BJ (cell line): ENCODE measurements at regions not wholly inside any gene's neighbourhood (a gene's known extent, or its start where the extent isn't known, plus 50 kb on each side); places are given as distances from the start of the nearest gene placed in this dataset.

Experiments used
- CTCF ChIA-PET: fragments of 350-600 bp; formaldehyde crosslinking; extraction: SDS; loops from one replicate; lab custom pipeline; 2021; ENCODE audit warnings: antibody characterized with exemption, inconsistent platforms; lab: Yijun Ruan, JAX
- POLR2A ChIA-PET: fragments of 300-600 bp; sonication (Branson Sonifier 250); formaldehyde crosslinking; extraction: SDS; loops from one replicate; lab custom pipeline; 2021; ENCODE audit warnings: antibody characterized with exemption; lab: Charles Lee
- DNase-seq: peaks from one replicate; pipeline ENCODE4 v3.0.0-alpha.2; 2011; ENCODE audit warnings: low read depth
- H3K27me3 ChIP-seq: 2 replicates; pipeline ENCODE4 v1.6.0; 2011; ENCODE audit warnings: low read length; ENCODE audit not compliant: control insufficient read depth, insufficient read depth
- H3K36me3 ChIP-seq: 2 replicates; pipeline ENCODE4 v1.5.1; 2011; ENCODE audit warnings: low read length; ENCODE audit not compliant: control insufficient read depth, insufficient read depth
- H3K4me3 ChIP-seq: 2 replicates; pipeline ENCODE4 v1.5.1; 2011; ENCODE audit warnings: low read depth, mild to moderate bottlenecking, control low read depth, low read length
- CTCF ChIP-seq: IDR thresholded peaks from 2 replicates; pipeline ENCODE4 v1.5.1; 2011; ENCODE audit warnings: low read depth, mild to moderate bottlenecking, control low read depth, inconsistent platforms, low read length, moderate library complexity; ENCODE audit not compliant: insufficient read depth

DNA sequence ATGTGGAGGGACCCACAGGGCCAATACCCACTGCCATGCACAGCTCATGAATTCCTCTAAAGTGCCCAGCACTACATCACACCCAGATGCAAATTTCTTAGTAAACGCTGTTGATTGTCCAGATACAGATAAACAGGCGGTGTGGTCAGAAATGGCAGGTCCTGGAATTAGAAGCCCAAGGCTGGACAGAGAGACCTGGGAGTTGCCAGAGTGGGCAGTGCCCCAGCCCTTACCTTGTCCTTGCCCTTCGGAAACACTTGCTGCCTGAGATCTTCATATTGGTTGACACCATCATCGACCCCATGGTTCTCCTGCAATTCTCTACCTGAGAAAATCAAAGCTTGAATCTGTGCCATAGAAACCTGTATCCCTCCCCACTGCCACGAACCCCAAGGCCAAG lies 149.3 kb upstream of the ETV3 start:
- no peak for TF ChIP-seq CTCF
- Histone ChIP-seq H3K4me3 (no peak overlapping the region), H3K36me3 (no peaks in the 10 kb centered on the region), H3K27me3 (no peaks in the 10 kb centered on the region)
- DNase-seq: no peak
- ChIA-PET CTCF (no interaction called here), POLR2A (no interaction called here)

DNA sequence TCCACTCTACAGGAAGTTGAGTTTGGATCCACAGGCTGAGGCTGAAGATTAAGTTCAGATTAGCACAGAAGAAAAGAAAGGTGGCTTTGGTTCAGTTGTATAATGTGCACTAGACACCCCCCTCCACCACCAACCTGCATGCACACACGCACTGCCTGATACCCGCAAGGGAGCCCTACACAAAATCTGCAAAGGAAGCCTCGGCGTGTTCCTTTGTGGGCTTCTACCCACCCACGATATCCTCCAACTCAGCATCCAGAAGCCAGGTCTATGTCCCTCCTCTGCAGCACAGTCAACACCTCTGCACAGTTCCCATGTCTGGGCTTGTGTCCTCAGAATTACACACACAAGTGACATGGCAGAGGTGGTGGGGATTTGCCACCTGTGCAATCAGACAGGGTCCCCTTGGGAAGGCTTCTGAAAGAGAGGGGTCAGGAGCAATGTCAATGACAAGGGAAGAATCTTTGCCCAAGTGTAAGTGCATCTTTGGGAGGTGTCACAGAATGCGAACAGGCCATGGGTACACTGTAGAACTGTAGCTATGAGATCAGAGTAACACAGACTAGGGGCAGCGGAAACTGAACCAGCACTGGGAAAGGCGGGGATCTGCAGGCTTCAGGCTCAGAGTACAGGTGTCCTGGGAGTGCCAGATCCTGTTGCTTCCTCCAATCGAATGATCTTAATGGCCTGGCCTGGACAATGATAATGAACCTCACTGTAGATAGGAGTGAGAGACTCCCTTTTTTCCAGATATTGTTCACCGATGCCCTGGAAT lies 148.6 kb upstream of the ETV3 start:
- ChIA-PET CTCF (no interaction called here), POLR2A (no interaction called here)
- DNase-seq: no peak
- H3K4me3 ChIP-seq: no peak overlapping the region
- H3K36me3 ChIP-seq: no peaks in the 10 kb centered on the region
- TF ChIP-seq CTCF: no peak
- H3K27me3 ChIP-seq: no peaks in the 10 kb centered on the region

GRCh38 chr1:157286096-157286495 lies 147.9 kb upstream of the ETV3 start:
- no peak for DNase-seq
- ChIA-PET POLR2A (no interaction called here), CTCF (no interaction called here)
- Histone ChIP-seq H3K36me3 (no peaks in the 10 kb centered on the region), H3K27me3 (no peaks in the 10 kb centered on the region), H3K4me3 (no peak overlapping the region)
- TF ChIP-seq CTCF: no peak

DNA sequence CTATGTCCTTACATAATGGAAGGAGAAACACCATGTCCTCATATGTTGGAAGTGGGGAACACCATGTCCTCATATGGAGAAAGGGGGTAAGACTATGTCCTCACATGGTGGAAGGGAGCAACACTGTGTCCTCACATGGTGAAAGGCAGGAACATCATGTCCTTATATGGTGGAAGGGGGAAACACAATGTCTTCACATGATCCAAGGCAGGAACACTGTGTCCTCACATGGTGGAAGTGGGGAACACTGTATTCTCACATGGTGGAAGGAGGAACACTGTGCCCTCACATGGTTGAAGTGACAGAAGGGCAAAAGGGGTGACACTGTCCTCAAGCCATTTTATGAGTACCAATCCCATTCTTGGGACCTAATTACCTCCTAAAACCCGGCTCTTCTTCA lies 146.3 kb upstream of the ETV3 start:
- peaks cover 2% of the 10 kb centered on the region; the same call in 1 of the 2 replicates for H3K27me3 ChIP-seq
- ChIA-PET CTCF (no interaction called here), POLR2A (no interaction called here)
- DNase-seq: no peak
- no peaks in the 10 kb centered on the region for H3K36me3 ChIP-seq
- no peak overlapping the region for H3K4me3 ChIP-seq
- TF ChIP-seq CTCF: no peak

GRCh38 chr1:157279802-157280140 lies 141.6 kb upstream of the ETV3 start:
- CTCF ChIA-PET: no interaction called here

More at GRCh38 chr1:157279802-157280140, 141.6 kb upstream of the ETV3 start:
- peaks cover 4% of the 10 kb centered on the region for H3K27me3 ChIP-seq
- POLR2A ChIA-PET: no interaction called here
- no peak for TF ChIP-seq CTCF
- H3K4me3 ChIP-seq: no peak overlapping the region
- no peaks in the 10 kb centered on the region for H3K36me3 ChIP-seq
- DNase-seq: no peak
